HepG2 (cell line): ENCODE measurements at regions not wholly inside any gene's neighbourhood (a gene's known extent, or its start where the extent isn't known, plus 50 kb on each side); places are given as distances from the start of the nearest gene placed in this dataset.

Experiments used
- HNRNPK ChIP-seq: fragments of 200-400 bp; formaldehyde crosslinking; IDR thresholded peaks from 2 replicates; pipeline ENCODE4 v1.6.1; 2018; ENCODE audit warnings: low read length, low read depth, moderate library complexity, mild to moderate bottlenecking; ENCODE audit not compliant: poor library complexity, severe bottlenecking
- HOXA7 ChIP-seq: sonication (generic); formaldehyde crosslinking; IDR thresholded peaks from 2 replicates; pipeline ENCODE4 v1.8.1; 2022; ENCODE audit warnings: mild to moderate bottlenecking, missing genetic modification reagents, moderate library complexity
- NFYB ChIP-seq: sonication (generic); formaldehyde crosslinking; IDR thresholded peaks from 2 replicates; pipeline ENCODE4 v1.4.0; 2020; ENCODE audit warnings: missing genetic modification reagents
- NONO ChIP-seq, 2 experiments: fragments of 450-650 bp in 1 of 2; sonication (generic) in 1 of 2; formaldehyde crosslinking in 1 of 2; IDR thresholded peaks in 1 of 2; conservative IDR thresholded peaks in 1 of 2; 2 replicates each; pipeline versions ENCODE4 v1.6.1 to v1.8.0; 2017 to 2022; ENCODE audit warnings: mild to moderate bottlenecking in 1 of 2, missing genetic modification reagents in 1 of 2, moderate library complexity in 1 of 2
- NR1H2 ChIP-seq: sonication (generic); formaldehyde crosslinking; IDR thresholded peaks from 2 replicates; pipeline ENCODE4 v1.8.1; 2022; ENCODE audit warnings: low read depth, missing genetic modification reagents, borderline replicate concordance
- PITX1 ChIP-seq: sonication (generic); formaldehyde crosslinking; IDR thresholded peaks from 2 replicates; pipeline ENCODE4 v1.5.1; 2020; ENCODE audit warnings: mild to moderate bottlenecking, missing genetic modification reagents
- RBFOX2 ChIP-seq: fragments of 200-400 bp; formaldehyde crosslinking; IDR thresholded peaks from 2 replicates; pipeline ENCODE4 v1.6.1; 2017; ENCODE audit warnings: low read depth, mild to moderate bottlenecking, low read length
- RNF2 ChIP-seq: fragments of 450-650 bp; conservative IDR thresholded peaks from 2 replicates; pipeline ENCODE4 v1.6.1; 2016; ENCODE audit warnings: low read depth
- SMAD3 ChIP-seq: sonication (generic); formaldehyde crosslinking; IDR thresholded peaks from 2 replicates; pipeline ENCODE4 v1.4.0; 2020; ENCODE audit warnings: missing genetic modification reagents
- TBX3 ChIP-seq: fragments of 450-650 bp; IDR thresholded peaks from 2 replicates; pipeline ENCODE4 v1.6.1; 2017; ENCODE audit warnings: antibody characterized with exemption, mild to moderate bottlenecking, inconsistent platforms, borderline replicate concordance
- TFDP2 ChIP-seq: sonication (generic); formaldehyde crosslinking; IDR thresholded peaks from 2 replicates; pipeline ENCODE4 v1.4.0; 2020; ENCODE audit warnings: missing genetic modification reagents
- ZBTB44 ChIP-seq: sonication (generic); formaldehyde crosslinking; IDR thresholded peaks from 2 replicates; pipeline ENCODE4 v1.4.0; 2020; ENCODE audit warnings: missing genetic modification reagents
- ZBTB7A ChIP-seq: sonication (generic); formaldehyde crosslinking; IDR thresholded peaks from 2 replicates; pipeline ENCODE4 v1.8.0; 2022; ENCODE audit warnings: mild to moderate bottlenecking, missing genetic modification reagents
- ZNF101 ChIP-seq: sonication (generic); formaldehyde crosslinking; IDR thresholded peaks from 2 replicates; pipeline ENCODE4 v1.4.0; 2020; ENCODE audit warnings: mild to moderate bottlenecking, low read depth, missing genetic modification reagents, borderline replicate concordance
- ZNF704 ChIP-seq: sonication (generic); formaldehyde crosslinking; IDR thresholded peaks from 2 replicates; pipeline ENCODE4 v1.8.1; 2023; ENCODE audit warnings: mild to moderate bottlenecking, inconsistent platforms, moderate library complexity, missing genetic modification reagents, borderline replicate concordance
- ZNF720 ChIP-seq: sonication (generic); formaldehyde crosslinking; IDR thresholded peaks from 2 replicates; pipeline ENCODE4 v1.4.0; 2020; ENCODE audit warnings: missing genetic modification reagents

GRCh38 chr2:144332356-144333142 lies 187.4 kb downstream of the ZEB2 start (continued):
- TF ChIP-seq ZNF704 (peak; percentile 31; the same call in 1 of the 2 replicates), RBFOX2 (peak; percentile 42), NR1H2 (CRISPR knock-in tag) (no peak), TFDP2 (CRISPR knock-in tag) (peak; percentile 88), ZNF101 (no peak), SMAD3 (CRISPR knock-in tag) (no peak), HOXA7 (0 out of 2 replicates have a peak, but pooled peaks have one; percentile 49), TBX3 (no peak), HNRNPK (no peak), NONO (IDR thresholded peaks at IDR 0.05) (no peak), NONO (CRISPR knock-in tag; conservative IDR thresholded peaks at IDR 0.05) (peak; percentile 49; the same call in 1 of the 2 replicates), RNF2 (peak; percentile 87), PITX1 (peak; percentile 47; the same call in 1 of the 2 replicates), NFYB (CRISPR knock-in tag) (0 out of 2 replicates have a peak, but pooled peaks have one; percentile 10), ZNF720 (no peak), ZBTB44 (peak; percentile 91), ZBTB7A (CRISPR knock-in tag) (peak; percentile 46; the same call in 1 of the 2 replicates)
- TF ChIP-seq, all 625 proteins: peak for 184
